ENCODE measurements at regions not wholly inside any gene's neighbourhood (a gene's known extent, or its start where the extent isn't known, plus 50 kb on each side); places are given as distances from the start of the nearest gene placed in this dataset.

- Histone ChIP-seq H3K9me3 (ENCODE audit: low read depth, low read length, poor library complexity, severe bottlenecking) (no peaks in the 10 kb centered on the region), H3K4me1 (ENCODE audit: insufficient read depth, low read length, poor library complexity, severe bottlenecking) (no peaks in the 10 kb centered on the region), H3K27me3 (replicated peaks; ENCODE audit: insufficient read depth, low read depth, low read length, poor library complexity) (no peaks in the 10 kb centered on the region), H3K4me3 (ENCODE audit: low read depth, low read length, poor library complexity, severe bottlenecking) (no peak overlapping the region), H3K36me3 (ENCODE audit: insufficient read depth, low read length, poor library complexity, severe bottlenecking) (no peaks in the 10 kb centered on the region), H3K27ac (ENCODE audit: low read depth, low read length, poor library complexity, severe bottlenecking) (no peak overlapping the region)
- DNase-seq (ENCODE audit: low spot score), result no peak
- POLR2A ChIA-PET (ENCODE audit: low non-redundant PET), result interaction anchor here (0.7 kb wide), 1 partner anchor 65 kb away, joined by 9 read pairs; no protein-coding TSS in a partner anchor
- BruUV-seq (replicated peaks), result no TSS peak
- intact Hi-C loops (cut with micrococcal nuclease; ENCODE audit: unreplicated experiment), result no loop called here
- CTCF ChIA-PET, result no interaction called here
- TF ChIP-seq EZH2 (IDR thresholded peaks at IDR 0.05; ENCODE audit: borderline replicate concordance, low read depth, low read length, poor library complexity, severe bottlenecking), result no peak
- no peak for TF ChIP-seq CTCF (conservative IDR thresholded peaks at IDR 0.05; ENCODE audit: low read depth, low read length)
Observed at GRCh38 chr1:99535470-99536164, 110.3 kb upstream of the PALMD start.

- POLR2A ChIA-PET (ENCODE audit: low non-redundant PET), result no interaction called here
- no peak for DNase-seq (ENCODE audit: low spot score)
- H3K4me1 ChIP-seq (ENCODE audit: insufficient read depth, low read length, poor library complexity, severe bottlenecking), result no peaks in the 10 kb centered on the region
- TF ChIP-seq EZH2 (IDR thresholded peaks at IDR 0.05; ENCODE audit: borderline replicate concordance, low read depth, low read length, poor library complexity, severe bottlenecking) (no peak), CTCF (conservative IDR thresholded peaks at IDR 0.05; ENCODE audit: low read depth, low read length) (no peak)
- H3K36me3 ChIP-seq (ENCODE audit: insufficient read depth, low read length, poor library complexity, severe bottlenecking), result no peaks in the 10 kb centered on the region
- CTCF ChIA-PET, result no interaction called here
- H3K27me3 ChIP-seq (replicated peaks; ENCODE audit: insufficient read depth, low read depth, low read length, poor library complexity), result no peaks in the 10 kb centered on the region
- H3K9me3 ChIP-seq (ENCODE audit: low read depth, low read length, poor library complexity, severe bottlenecking), result no peaks in the 10 kb centered on the region
- no peak overlapping the region for H3K27ac ChIP-seq (ENCODE audit: low read depth, low read length, poor library complexity, severe bottlenecking)
- H3K4me3 ChIP-seq (ENCODE audit: low read depth, low read length, poor library complexity, severe bottlenecking), result no peak overlapping the region
- intact Hi-C loops (cut with micrococcal nuclease; ENCODE audit: unreplicated experiment), result no loop called here
- BruUV-seq (replicated peaks), result no TSS peak
Observed at GRCh38 chr1:99537886-99538617, 107.9 kb upstream of the PALMD start.

GRCh38 chr1:99538618-99538956 is 107.3 kb upstream of the PALMD start:
- ChIA-PET POLR2A (ENCODE audit: low non-redundant PET) (no interaction called here), CTCF (no interaction called here)
- H3K9me3 ChIP-seq (ENCODE audit: low read depth, low read length, poor library complexity, severe bottlenecking), result no peaks in the 10 kb centered on the region
- intact Hi-C loops (cut with micrococcal nuclease; ENCODE audit: unreplicated experiment), result no loop called here
- H3K27ac ChIP-seq (ENCODE audit: low read depth, low read length, poor library complexity, severe bottlenecking), result no peak overlapping the region
- no peaks in the 10 kb centered on the region for H3K36me3 ChIP-seq (ENCODE audit: insufficient read depth, low read length, poor library complexity, severe bottlenecking)
- no peaks in the 10 kb centered on the region for H3K27me3 ChIP-seq (replicated peaks; ENCODE audit: insufficient read depth, low read depth, low read length, poor library complexity)
- BruUV-seq (replicated peaks), result no TSS peak
- no peak overlapping the region for H3K4me3 ChIP-seq (ENCODE audit: low read depth, low read length, poor library complexity, severe bottlenecking)
- TF ChIP-seq CTCF (conservative IDR thresholded peaks at IDR 0.05; ENCODE audit: low read depth, low read length) (no peak), EZH2 (IDR thresholded peaks at IDR 0.05; ENCODE audit: borderline replicate concordance, low read depth, low read length, poor library complexity, severe bottlenecking) (no peak)
- no peak for DNase-seq (ENCODE audit: low spot score)
- H3K4me1 ChIP-seq (ENCODE audit: insufficient read depth, low read length, poor library complexity, severe bottlenecking), result no peaks in the 10 kb centered on the region

Measured in A673 (cell line).